Fibroblast of villous mesenchyme (primary cell): ENCODE measurements at regions not wholly inside any gene's neighbourhood (a gene's known extent, or its start where the extent isn't known, plus 50 kb on each side); places are given as distances from the start of the nearest gene placed in this dataset.

Experiments used
- DNase-seq: peaks from one replicate; pipeline ENCODE4 v3.0.0-alpha.2; 2010; ENCODE audit warnings: low read depth
- H3K4me3 ChIP-seq: 2 replicates; pipeline ENCODE4 v1.5.1; 2011; ENCODE audit warnings: low read depth, mild to moderate bottlenecking, low read length
- TF ChIP-seq, protein P1 (sequence below): IDR thresholded peaks from 2 replicates; pipeline ENCODE4 v1.5.1; 2012; ENCODE audit warnings: low read depth, mild to moderate bottlenecking, low read length; ENCODE audit not compliant: insufficient read depth

DNA sequence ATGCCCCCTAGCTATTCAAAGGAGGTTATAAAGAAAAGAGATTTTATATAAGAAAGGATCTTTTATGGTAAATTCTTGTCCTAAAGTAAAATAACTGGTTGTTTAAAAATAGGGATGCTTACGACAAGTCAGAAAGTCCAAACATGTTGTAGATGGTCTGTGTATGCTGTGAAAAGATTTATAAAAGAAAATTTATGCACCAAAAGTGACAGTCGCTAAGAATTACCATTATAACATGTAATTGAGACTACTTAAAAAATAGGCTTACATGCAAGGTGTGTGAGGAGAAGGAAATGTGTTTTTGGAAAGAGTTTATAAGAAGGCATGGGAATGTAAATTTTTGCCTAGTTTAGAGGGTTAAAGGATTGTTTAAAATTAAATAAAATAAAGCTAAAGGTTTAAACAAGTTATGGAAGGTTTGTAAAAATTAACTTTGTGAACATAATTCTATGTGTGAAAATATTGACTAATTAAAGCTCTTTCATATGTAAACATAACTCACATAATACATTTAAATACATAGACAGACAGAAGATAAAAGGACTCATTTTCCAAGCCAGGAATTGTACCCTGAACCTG lies 118.5 kb downstream of the LYZL1 start:
- no peak overlapping the region for H3K4me3 ChIP-seq
- DNase-seq: no peak
- TF ChIP-seq, protein P1, sequence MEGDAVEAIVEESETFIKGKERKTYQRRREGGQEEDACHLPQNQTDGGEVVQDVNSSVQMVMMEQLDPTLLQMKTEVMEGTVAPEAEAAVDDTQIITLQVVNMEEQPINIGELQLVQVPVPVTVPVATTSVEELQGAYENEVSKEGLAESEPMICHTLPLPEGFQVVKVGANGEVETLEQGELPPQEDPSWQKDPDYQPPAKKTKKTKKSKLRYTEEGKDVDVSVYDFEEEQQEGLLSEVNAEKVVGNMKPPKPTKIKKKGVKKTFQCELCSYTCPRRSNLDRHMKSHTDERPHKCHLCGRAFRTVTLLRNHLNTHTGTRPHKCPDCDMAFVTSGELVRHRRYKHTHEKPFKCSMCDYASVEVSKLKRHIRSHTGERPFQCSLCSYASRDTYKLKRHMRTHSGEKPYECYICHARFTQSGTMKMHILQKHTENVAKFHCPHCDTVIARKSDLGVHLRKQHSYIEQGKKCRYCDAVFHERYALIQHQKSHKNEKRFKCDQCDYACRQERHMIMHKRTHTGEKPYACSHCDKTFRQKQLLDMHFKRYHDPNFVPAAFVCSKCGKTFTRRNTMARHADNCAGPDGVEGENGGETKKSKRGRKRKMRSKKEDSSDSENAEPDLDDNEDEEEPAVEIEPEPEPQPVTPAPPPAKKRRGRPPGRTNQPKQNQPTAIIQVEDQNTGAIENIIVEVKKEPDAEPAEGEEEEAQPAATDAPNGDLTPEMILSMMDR: no peak
